Skeletal muscle tissue (tissue), 3 donors: ENCODE measurements at regions not wholly inside any gene's neighbourhood (a gene's known extent, or its start where the extent isn't known, plus 50 kb on each side); places are given as distances from the start of the nearest gene placed in this dataset.

Experiments used
- H3K27ac ChIP-seq: one replicate; pipeline ENCODE4 v1.7.0; 2013; ENCODE audit warnings: mild to moderate bottlenecking, low read depth, low read length, inconsistent platforms
- H3K27me3 ChIP-seq, 3 donors: one replicate each; pipeline ENCODE4 v1.7.0; 2013; ENCODE audit warnings: low read length in 3 of 3; ENCODE audit not compliant: control insufficient read depth in 3 of 3, insufficient read depth in 3 of 3
- H3K36me3 ChIP-seq, 3 donors: one replicate each; pipeline ENCODE4 v1.7.0; 2013; ENCODE audit warnings: low read length in 3 of 3; ENCODE audit not compliant: control insufficient read depth in 3 of 3, insufficient read depth in 3 of 3
- H3K4me1 ChIP-seq, 3 donors: one replicate each; pipeline ENCODE4 v1.7.0; 2013; ENCODE audit warnings: low read length in 3 of 3, mild to moderate bottlenecking in 3 of 3; ENCODE audit not compliant: control insufficient read depth in 3 of 3, insufficient read depth in 3 of 3
- H3K4me3 ChIP-seq, 3 donors: one replicate each; pipeline ENCODE4 v1.7.0; 2013; ENCODE audit warnings: low read length in 3 of 3
- H3K9ac ChIP-seq, 3 donors: one replicate each; pipeline ENCODE4 v1.7.0; 2013; ENCODE audit warnings: low read length in 3 of 3, mild to moderate bottlenecking in 3 of 3, moderate library complexity in 2 of 3, low read depth in 1 of 3
- H3K9me3 ChIP-seq, 3 donors: one replicate each; pipeline ENCODE4 v1.7.0; 2013; ENCODE audit warnings: low read length in 3 of 3; ENCODE audit not compliant: control insufficient read depth in 3 of 3
- donor health status: Osteomylitis.

- H3K27me3 ChIP-seq, result no peaks in the 10 kb centered on the region
- no peaks in the 10 kb centered on the region for H3K36me3 ChIP-seq
- H3K9ac ChIP-seq, result no peak overlapping the region
- no peaks in the 10 kb centered on the region for H3K9me3 ChIP-seq
- H3K4me3 ChIP-seq, result no peak overlapping the region
- H3K27ac ChIP-seq, result no peak overlapping the region
- peaks cover 3 to 13% (median 7%) of the 10 kb centered on the region in 3 donors for H3K4me1 ChIP-seq
These were observed 210.4 kb upstream of the PRICKLE1 start for GRCh38 chr12:42799966-42800365.

GRCh38 chr12:42798811-42799438 is 209.4 kb upstream of the PRICKLE1 start:
- Histone ChIP-seq H3K27ac (no peak overlapping the region), H3K4me3 (no peak overlapping the region), H3K9ac (no peak overlapping the region), H3K36me3 (no peaks in the 10 kb centered on the region), H3K27me3 (no peaks in the 10 kb centered on the region), H3K4me1 (peaks cover 3 to 13% (median 7%) of the 10 kb centered on the region in 3 donors), H3K9me3 (no peaks in the 10 kb centered on the region)

- Histone ChIP-seq H3K36me3 (no peaks in the 10 kb centered on the region), H3K4me3 (no peak overlapping the region), H3K4me1 (peaks cover 3 to 7% (median 6%) of the 10 kb centered on the region in 3 donors), H3K9ac (no peak overlapping the region), H3K27ac (no peak overlapping the region), H3K27me3 (no peaks in the 10 kb centered on the region), H3K9me3 (no peaks in the 10 kb centered on the region)
These were observed 205.3 kb upstream of the PRICKLE1 start for GRCh38 chr12:42794806-42795205.

- Histone ChIP-seq H3K4me3 (no peak overlapping the region), H3K9me3 (no peaks in the 10 kb centered on the region), H3K4me1 (no peaks in the 10 kb centered on the region), H3K27me3 (no peaks in the 10 kb centered on the region), H3K9ac (no peak overlapping the region), H3K27ac (no peak overlapping the region), H3K36me3 (no peaks in the 10 kb centered on the region)
These were observed 203.6 kb upstream of the PRICKLE1 start for GRCh38 chr12:42793166-42793565.

- no peaks in the 10 kb centered on the region for H3K9me3 ChIP-seq
These were observed 202.7 kb upstream of the PRICKLE1 start for GRCh38 chr12:42792265-42792664.

GRCh38 chr12:42791399-42791798 is 201.9 kb upstream of the PRICKLE1 start:
- H3K27ac ChIP-seq, result no peak overlapping the region
- no peak overlapping the region for H3K9ac ChIP-seq
- H3K9me3 ChIP-seq, result no peaks in the 10 kb centered on the region
- no peak overlapping the region for H3K4me3 ChIP-seq
- H3K27me3 ChIP-seq, result no peaks in the 10 kb centered on the region
- no peaks in the 10 kb centered on the region for H3K4me1 ChIP-seq
- no peaks in the 10 kb centered on the region for H3K36me3 ChIP-seq

More at GRCh38 chr12:42792265-42792664, 202.7 kb upstream of the PRICKLE1 start:
- no peaks in the 10 kb centered on the region for H3K27me3 ChIP-seq
- no peak overlapping the region for H3K9ac ChIP-seq
- no peak overlapping the region for H3K4me3 ChIP-seq
- no peaks in the 10 kb centered on the region for H3K36me3 ChIP-seq
- no peaks in the 10 kb centered on the region for H3K4me1 ChIP-seq
- H3K27ac ChIP-seq, result no peak overlapping the region

GRCh38 chr12:42790761-42791151 is 201.2 kb upstream of the PRICKLE1 start:
- Histone ChIP-seq H3K4me3 (no peak overlapping the region), H3K36me3 (no peaks in the 10 kb centered on the region), H3K27me3 (no peaks in the 10 kb centered on the region), H3K9ac (no peak overlapping the region), H3K27ac (no peak overlapping the region), H3K4me1 (no peaks in the 10 kb centered on the region), H3K9me3 (no peaks in the 10 kb centered on the region)

- Histone ChIP-seq H3K4me3 (no peak overlapping the region), H3K36me3 (no peaks in the 10 kb centered on the region), H3K27ac (no peak overlapping the region), H3K4me1 (no peaks in the 10 kb centered on the region), H3K27me3 (no peaks in the 10 kb centered on the region), H3K9ac (no peak overlapping the region), H3K9me3 (no peaks in the 10 kb centered on the region)
These were observed 200.5 kb upstream of the PRICKLE1 start for GRCh38 chr12:42789808-42790760.

- Histone ChIP-seq H3K27me3 (no peaks in the 10 kb centered on the region), H3K27ac (no peak overlapping the region), H3K9me3 (no peaks in the 10 kb centered on the region), H3K9ac (no peak overlapping the region), H3K4me3 (no peak overlapping the region), H3K36me3 (no peaks in the 10 kb centered on the region), H3K4me1 (no peaks in the 10 kb centered on the region)
These were observed 197.0 kb upstream of the PRICKLE1 start for GRCh38 chr12:42786400-42787148.
